Skeletal muscle satellite cell (primary cell): ENCODE measurements at regions not wholly inside any gene's neighbourhood (a gene's known extent, or its start where the extent isn't known, plus 50 kb on each side); places are given as distances from the start of the nearest gene placed in this dataset.

Experiments used
- H3K27me3 ChIP-seq: 2 replicates; pipeline ENCODE4 v1.7.0; 2013; ENCODE audit warnings: low read length; ENCODE audit not compliant: control insufficient read depth, insufficient read depth
- H3K36me3 ChIP-seq: 2 replicates; pipeline ENCODE4 v1.7.0; 2013; ENCODE audit warnings: mild to moderate bottlenecking, control low read depth, low read length; ENCODE audit not compliant: insufficient read depth
- H3K4me1 ChIP-seq: 2 replicates; pipeline ENCODE4 v1.7.0; 2013; ENCODE audit warnings: low read length; ENCODE audit not compliant: control insufficient read depth, insufficient read depth
- H3K4me2 ChIP-seq: 2 replicates; pipeline ENCODE4 v1.7.0; 2013; ENCODE audit warnings: mild to moderate bottlenecking, low read length
- H3K4me3 ChIP-seq: 2 replicates; pipeline ENCODE4 v1.7.0; 2013; ENCODE audit warnings: low read length
- H3K9ac ChIP-seq: 2 replicates; pipeline ENCODE4 v1.7.0; 2013; ENCODE audit warnings: mild to moderate bottlenecking, low read depth, low read length, moderate library complexity
- H3K9me3 ChIP-seq: replicated peaks from 2 replicates; pipeline ENCODE4 v1.7.0; 2013; ENCODE audit warnings: mild to moderate bottlenecking, control low read depth, low read length

GRCh38 chr10:3236644-3237404, 64.2 kb upstream of the PITRM1 start:
- Histone ChIP-seq H3K4me2 (no peak overlapping the region), H3K9me3 (peaks cover 3% of the 10 kb centered on the region), H3K4me3 (no peak overlapping the region), H3K9ac (no peak overlapping the region), H3K36me3 (no peaks in the 10 kb centered on the region), H3K27me3 (peaks cover 16% of the 10 kb centered on the region), H3K4me1 (peaks cover 8% of the 10 kb centered on the region)

DNA sequence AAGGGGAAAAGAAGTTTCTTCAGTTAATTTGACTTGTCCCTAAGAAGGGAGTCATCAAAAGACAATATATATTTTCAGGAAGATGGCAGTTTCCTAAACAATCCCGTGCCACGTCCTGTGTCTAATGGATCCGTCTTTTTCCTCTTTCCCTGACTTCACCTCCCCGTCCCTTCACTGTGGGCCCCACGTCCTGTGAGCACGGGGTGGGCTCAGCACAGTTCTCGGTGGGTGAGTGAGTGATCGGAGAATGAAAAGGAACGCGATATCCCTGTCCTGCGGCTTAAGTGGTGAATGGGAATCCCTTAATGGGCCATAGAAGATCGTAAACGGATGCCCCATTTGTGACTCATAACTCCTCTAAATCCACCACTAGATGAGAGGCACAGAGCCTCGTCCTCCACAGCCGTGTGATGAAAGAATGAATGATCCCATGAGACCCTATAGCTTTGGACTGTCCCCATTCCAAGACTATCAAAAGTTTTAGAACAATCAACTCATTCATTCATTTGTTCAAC, 63.5 kb upstream of the PITRM1 start:
- H3K36me3 ChIP-seq: no peaks in the 10 kb centered on the region
- H3K4me1 ChIP-seq: peaks cover 10% of the 10 kb centered on the region
- H3K9me3 ChIP-seq: peaks cover 3% of the 10 kb centered on the region
- H3K4me3 ChIP-seq: no peak overlapping the region
- H3K4me2 ChIP-seq: no peak overlapping the region
- H3K27me3 ChIP-seq: peaks cover 16% of the 10 kb centered on the region
- no peak overlapping the region for H3K9ac ChIP-seq

DNA sequence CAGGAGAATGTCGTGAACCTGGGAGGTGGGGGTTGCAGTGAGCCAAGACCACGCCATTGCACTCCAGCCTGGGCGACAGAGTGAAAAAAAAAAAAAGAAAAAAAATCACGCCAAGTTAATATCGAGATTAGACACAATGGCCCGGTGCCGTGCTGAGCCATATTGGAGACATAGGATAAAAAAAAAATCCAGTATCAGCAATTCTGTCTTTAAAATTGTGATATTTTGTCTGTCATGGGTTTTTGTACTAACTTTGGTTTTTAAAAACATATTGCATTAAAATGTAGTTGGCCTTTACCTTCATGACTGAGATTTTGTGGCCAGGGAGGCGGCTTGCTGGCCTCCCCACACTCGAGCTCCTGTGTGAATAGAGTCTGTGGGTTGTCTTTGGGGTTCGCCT, 62.8 kb upstream of the PITRM1 start:
- Histone ChIP-seq H3K9ac (no peak overlapping the region), H3K4me3 (no peak overlapping the region), H3K9me3 (peaks cover 3% of the 10 kb centered on the region), H3K27me3 (peaks cover 16% of the 10 kb centered on the region), H3K4me2 (no peak overlapping the region), H3K4me1 (peaks cover 10% of the 10 kb centered on the region), H3K36me3 (no peaks in the 10 kb centered on the region)

GRCh38 chr10:3233486-3233990, 61.0 kb upstream of the PITRM1 start:
- no peak overlapping the region for H3K4me2 ChIP-seq
- H3K9ac ChIP-seq: no peak overlapping the region
- H3K36me3 ChIP-seq: no peaks in the 10 kb centered on the region
- peaks cover 15% of the 10 kb centered on the region for H3K27me3 ChIP-seq
- H3K9me3 ChIP-seq: peaks cover 3% of the 10 kb centered on the region
- peaks cover 11% of the 10 kb centered on the region for H3K4me1 ChIP-seq
- no peak overlapping the region for H3K4me3 ChIP-seq

GRCh38 chr10:3231951-3232730, 59.6 kb upstream of the PITRM1 start:
- H3K4me2 ChIP-seq: no peak overlapping the region
- no peaks in the 10 kb centered on the region for H3K36me3 ChIP-seq
- H3K4me3 ChIP-seq: no peak overlapping the region
- peaks cover 6% of the 10 kb centered on the region for H3K27me3 ChIP-seq
- peaks cover 25% of the 10 kb centered on the region for H3K4me1 ChIP-seq
- peaks cover 3% of the 10 kb centered on the region for H3K9me3 ChIP-seq
- no peak overlapping the region for H3K9ac ChIP-seq

DNA sequence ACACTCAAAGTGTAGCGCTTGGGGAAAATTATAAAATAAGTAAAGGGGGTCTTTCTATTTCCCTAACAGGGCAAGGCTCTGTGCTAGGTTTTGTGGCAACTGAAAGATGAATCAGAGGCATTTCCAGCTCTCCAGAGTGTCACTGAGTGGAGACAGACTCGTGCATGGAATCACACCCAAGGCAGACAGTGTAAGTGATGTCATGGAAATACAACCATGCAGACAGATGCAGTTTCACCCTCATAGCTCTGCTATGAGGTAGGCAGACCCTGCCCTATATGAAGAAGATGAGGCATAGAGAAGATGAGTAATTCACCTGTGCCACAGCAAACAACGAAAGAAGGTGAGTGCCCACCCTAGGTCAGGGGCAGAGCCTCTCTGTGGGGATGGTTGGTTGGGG, 57.2 kb upstream of the PITRM1 start:
- H3K4me3 ChIP-seq: no peak overlapping the region
- H3K9me3 ChIP-seq: no peaks in the 10 kb centered on the region
- no peak overlapping the region for H3K9ac ChIP-seq
- H3K4me2 ChIP-seq: no peak overlapping the region
- no peaks in the 10 kb centered on the region for H3K36me3 ChIP-seq
- H3K27me3 ChIP-seq: no peaks in the 10 kb centered on the region
- H3K4me1 ChIP-seq: peaks cover 41% of the 10 kb centered on the region

DNA sequence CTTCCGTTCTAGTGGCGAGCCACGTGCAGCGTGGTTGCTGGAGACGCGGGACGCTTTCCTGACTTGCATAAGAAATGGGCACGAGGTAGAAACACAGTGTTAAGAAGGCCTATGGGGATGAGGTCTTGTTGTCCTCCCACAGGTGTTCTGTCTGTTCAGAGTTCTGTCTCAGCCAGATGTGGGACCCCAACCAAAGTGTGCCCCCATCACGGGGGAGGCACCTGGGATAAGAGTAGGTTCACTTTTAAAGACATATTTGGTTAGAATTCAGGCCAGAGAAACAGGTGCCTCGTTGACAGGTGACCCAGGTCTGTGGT, 56.0 kb upstream of the PITRM1 start:
- Histone ChIP-seq H3K4me1 (peaks cover 41% of the 10 kb centered on the region), H3K36me3 (no peaks in the 10 kb centered on the region), H3K27me3 (no peaks in the 10 kb centered on the region), H3K9me3 (no peaks in the 10 kb centered on the region), H3K4me2 (no peak overlapping the region), H3K4me3 (no peak overlapping the region), H3K9ac (no peak overlapping the region)

DNA sequence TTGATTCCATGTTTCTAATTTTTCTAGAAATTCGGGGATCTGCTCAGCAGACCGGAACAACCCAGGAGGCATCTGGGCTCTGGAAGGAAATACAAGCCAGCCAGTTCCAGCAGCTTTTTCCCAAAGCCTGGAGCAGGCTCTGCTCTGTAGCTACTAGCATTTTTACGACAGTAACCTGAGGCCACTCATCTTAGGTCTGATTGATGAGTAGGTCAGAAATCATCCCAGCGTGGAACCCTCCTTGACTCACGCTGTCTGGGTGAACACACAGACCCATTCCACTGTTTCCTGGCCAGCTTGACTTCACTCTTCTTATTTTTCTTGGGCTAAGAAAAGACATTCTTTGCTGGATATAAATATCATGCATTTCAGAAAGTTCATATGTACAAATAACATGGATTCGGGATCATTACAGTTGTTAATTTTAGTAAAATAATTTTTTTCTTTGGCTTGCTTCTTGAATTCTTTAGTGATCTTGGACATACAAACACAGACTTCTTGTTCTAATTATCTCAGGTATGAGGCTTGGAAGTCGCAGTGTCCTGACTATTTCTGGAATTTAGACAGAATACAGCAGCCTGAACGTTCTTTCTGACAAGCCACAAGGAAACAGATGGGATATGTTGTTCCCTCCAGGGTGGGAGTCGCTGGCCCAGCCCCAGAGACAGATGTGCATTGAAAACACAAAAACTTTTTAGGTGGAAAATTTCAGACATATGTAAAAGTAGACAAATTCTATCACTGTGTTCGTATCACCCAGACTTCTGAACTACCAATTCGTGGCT, 54.6 kb upstream of the PITRM1 start:
- Histone ChIP-seq H3K9me3 (no peaks in the 10 kb centered on the region), H3K9ac (peak overlapping the region; percentile 65), H3K4me2 (peak overlapping the region; percentile 75), H3K36me3 (no peaks in the 10 kb centered on the region), H3K27me3 (no peaks in the 10 kb centered on the region), H3K4me3 (peak overlapping the region; percentile 48), H3K4me1 (peaks cover 36% of the 10 kb centered on the region)

DNA sequence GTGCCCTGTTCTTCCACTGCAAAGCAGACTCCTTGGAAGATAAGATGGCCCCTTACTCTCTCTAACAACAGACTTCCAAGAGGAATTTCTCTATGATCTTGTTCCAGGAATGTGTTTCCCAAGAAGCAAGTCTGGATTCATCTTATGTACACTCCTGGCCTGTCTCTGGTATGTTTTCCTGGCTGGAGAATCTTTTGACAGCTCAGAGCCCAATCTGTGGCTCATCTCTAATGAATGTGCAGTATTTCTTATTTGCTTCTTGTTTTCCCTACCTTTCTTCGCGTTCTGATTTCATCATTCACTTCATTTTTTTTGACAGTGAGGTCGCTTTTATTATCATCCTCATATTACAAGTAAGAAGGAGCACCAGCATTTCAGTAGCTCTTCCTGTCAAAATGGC, 53.0 kb upstream of the PITRM1 start:
- Histone ChIP-seq H3K36me3 (no peaks in the 10 kb centered on the region), H3K9ac (no peak overlapping the region), H3K27me3 (no peaks in the 10 kb centered on the region), H3K4me1 (peaks cover 39% of the 10 kb centered on the region), H3K9me3 (no peaks in the 10 kb centered on the region), H3K4me2 (no peak overlapping the region), H3K4me3 (no peak overlapping the region)

GRCh38 chr10:3224241-3224640, 51.7 kb upstream of the PITRM1 start:
- H3K27me3 ChIP-seq: no peaks in the 10 kb centered on the region
- no peaks in the 10 kb centered on the region for H3K36me3 ChIP-seq
- no peak overlapping the region for H3K4me2 ChIP-seq
- H3K9me3 ChIP-seq: no peaks in the 10 kb centered on the region
- peaks cover 40% of the 10 kb centered on the region for H3K4me1 ChIP-seq
- no peak overlapping the region for H3K9ac ChIP-seq
- no peak overlapping the region for H3K4me3 ChIP-seq

DNA sequence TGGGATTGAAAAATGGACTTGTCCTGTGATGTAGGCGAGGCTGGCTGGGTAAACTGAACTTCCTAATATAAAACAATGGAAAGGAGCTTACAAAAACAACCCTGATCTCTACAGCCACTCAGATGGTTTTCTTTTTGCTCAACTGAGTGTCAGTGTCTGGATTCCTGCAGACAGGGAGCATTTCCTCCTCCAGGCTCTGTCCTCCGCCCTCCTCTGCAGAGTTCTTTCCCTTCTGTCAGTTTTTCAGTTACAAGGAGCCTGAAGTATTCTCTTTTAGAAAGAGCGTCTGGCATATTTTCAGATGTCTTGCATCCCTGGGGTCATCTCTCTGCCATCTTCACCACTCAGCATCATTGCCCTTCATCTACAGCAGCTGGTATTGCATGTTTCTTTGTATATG, 50.0 kb upstream of the PITRM1 start:
- Histone ChIP-seq H3K36me3 (no peaks in the 10 kb centered on the region), H3K27me3 (no peaks in the 10 kb centered on the region), H3K4me2 (no peak overlapping the region), H3K9ac (no peak overlapping the region), H3K4me1 (peaks cover 30% of the 10 kb centered on the region), H3K9me3 (no peaks in the 10 kb centered on the region), H3K4me3 (no peak overlapping the region)
